ENCODE measurements at regions not wholly inside any gene's neighbourhood (a gene's known extent, or its start where the extent isn't known, plus 50 kb on each side); places are given as distances from the start of the nearest gene placed in this dataset.
"Not testable (repeated sequence)": the region's sequence is repeated elsewhere in the genome, so short reads cannot be mapped to it uniquely, and the experiment has no call there.

- H3K4me2 ChIP-seq (ENCODE audit: insufficient read depth in 1 of 2, low read depth in 2 of 2, low read length in 2 of 2); H3K56ac ChIP-seq (replicated peaks; ENCODE audit: insufficient read length, low read depth, low read length); H2AK5ac ChIP-seq (ENCODE audit: low read depth, low read length); H2BK20ac ChIP-seq (ENCODE audit: low read length); POLR2A ChIA-PET (ENCODE audit: partially characterized antibody); H3K79me1 ChIP-seq (ENCODE audit: low read depth, low read length); H2BK15ac ChIP-seq (ENCODE audit: low read length); H3K27me3 ChIP-seq (replicated peaks in 1 of 4; ENCODE audit: control insufficient read depth in 3 of 4, extremely low read depth in 1 of 4, insufficient read depth in 3 of 4, low read length in 3 of 4); H3K23ac ChIP-seq (ENCODE audit: insufficient read length); H3K9ac ChIP-seq (replicated peaks in 1 of 4; ENCODE audit: extremely low read depth in 1 of 4, low read depth in 3 of 4, low read length in 3 of 4); H4K8ac ChIP-seq (ENCODE audit: extremely low read depth, insufficient read depth, low read length); H3K4me1 ChIP-seq (replicated peaks in 1 of 4; ENCODE audit: control insufficient read depth in 3 of 4, insufficient read depth in 4 of 4, low read length in 3 of 4); H3K9me3 ChIP-seq (ENCODE audit: insufficient read depth in 2 of 2, low read depth in 1 of 2, low read length in 1 of 2); DNase-seq (ENCODE audit: low read depth in 1 of 2, low spot score in 2 of 2); H3K79me2 ChIP-seq (ENCODE audit: control insufficient read depth in 1 of 2, insufficient read depth in 2 of 2, low read length in 2 of 2); H3K27ac ChIP-seq (ENCODE audit: low read depth, low read length); H4K91ac ChIP-seq (replicated peaks; ENCODE audit: insufficient read length, low read length); H2BK120ac ChIP-seq (replicated peaks; ENCODE audit: low read depth, low read length); H4K5ac ChIP-seq (ENCODE audit: insufficient read length, low read depth, low read length); FAIRE-seq; H3K4ac ChIP-seq (replicated peaks; ENCODE audit: insufficient read length, low read depth, low read length); H3K18ac ChIP-seq (ENCODE audit: extremely low read depth, low read length); H3K14ac ChIP-seq (ENCODE audit: insufficient read length); H2BK5ac ChIP-seq (ENCODE audit: low read depth, low read length); H3K36me3 ChIP-seq (ENCODE audit: control insufficient read depth in 2 of 4, insufficient read depth in 4 of 4, low read length in 3 of 4); H2AFZ ChIP-seq (ENCODE audit: low read length); H4K20me1 ChIP-seq (replicated peaks in 1 of 2; ENCODE audit: control insufficient read depth in 1 of 2, insufficient read depth in 2 of 2, low read length in 2 of 2); H3K23me2 ChIP-seq (ENCODE audit: low read depth, low read length); H3K4me3 ChIP-seq (ENCODE audit: extremely low read depth in 1 of 4, insufficient read depth in 2 of 4, low read depth in 3 of 4, low read length in 4 of 4); H2BK12ac ChIP-seq (ENCODE audit: low read depth, low read length): not testable (repeated sequence)
- CTCF ChIA-PET (ENCODE audit: partially characterized antibody): interaction anchor here (1.7 kb wide), 1 partner anchor 441 kb away, joined by 3 read pairs; no protein-coding TSS in a partner anchor
- WGBS, 2 experiments (ENCODE audit: extremely low coverage in 1 of 2, insufficient coverage in 1 of 2, insufficient read length in 1 of 2, insufficient replicate concordance in 2 of 2, low coverage in 1 of 2, low lambda C conversion rate in 2 of 2, missing lambda C conversion rate in 1 of 2): 85% methylated on average over 4 of the region's 4 CpGs; no CpG with 5 or more reads in 1 of the 2 experiments
These were observed 117.7 kb downstream of the DCK start for GRCh38 chr4:71111133-71111532.
